ENCODE measurements at regions not wholly inside any gene's neighbourhood (a gene's known extent, or its start where the extent isn't known, plus 50 kb on each side); places are given as distances from the start of the nearest gene placed in this dataset.

DNA sequence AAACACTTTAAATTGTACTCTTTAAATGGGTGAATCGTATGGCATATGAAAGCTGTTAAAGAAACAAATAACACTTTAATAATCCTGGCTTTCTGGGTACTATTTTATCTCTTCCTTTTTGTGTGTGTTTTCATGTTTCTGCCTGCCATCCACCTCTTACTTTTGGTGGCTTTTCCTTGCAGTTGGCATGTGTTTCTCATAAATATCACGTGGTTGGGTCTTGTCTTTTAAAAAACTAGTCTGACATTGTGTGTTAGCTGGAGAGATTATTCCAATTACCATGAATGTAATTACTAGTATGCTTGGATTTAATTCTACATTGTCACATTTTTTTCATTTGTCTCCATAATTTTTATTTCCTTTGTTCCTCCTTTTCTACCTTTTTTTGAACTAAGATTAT lies 262.9 kb upstream of the B3GAT1 start:
- H3K4me1 ChIP-seq: no peaks in the 10 kb centered on the region
- ATAC-seq: no peak
- TF ChIP-seq CTCF (IDR thresholded peaks at IDR 0.05): no peak
- TF ChIP-seq POLR2AphosphoS5 (IDR thresholded peaks at IDR 0.05): no peak
- no peak for TF ChIP-seq POLR2A (IDR thresholded peaks at IDR 0.05)
- no peak for TF ChIP-seq EP300 (IDR thresholded peaks at IDR 0.05)
- H3K4me3 ChIP-seq: no peak overlapping the region
- no peak overlapping the region for H3K27ac ChIP-seq
- peaks cover 14% of the 10 kb centered on the region for H3K27me3 ChIP-seq
- WGBS, 2 donors (ENCODE audit: low coverage in 1 of 2): 50 to 58% methylated on average over 2 of the region's 2 CpGs
- H3K36me3 ChIP-seq: no peaks in the 10 kb centered on the region
- no peaks in the 10 kb centered on the region for H3K9me3 ChIP-seq

DNA sequence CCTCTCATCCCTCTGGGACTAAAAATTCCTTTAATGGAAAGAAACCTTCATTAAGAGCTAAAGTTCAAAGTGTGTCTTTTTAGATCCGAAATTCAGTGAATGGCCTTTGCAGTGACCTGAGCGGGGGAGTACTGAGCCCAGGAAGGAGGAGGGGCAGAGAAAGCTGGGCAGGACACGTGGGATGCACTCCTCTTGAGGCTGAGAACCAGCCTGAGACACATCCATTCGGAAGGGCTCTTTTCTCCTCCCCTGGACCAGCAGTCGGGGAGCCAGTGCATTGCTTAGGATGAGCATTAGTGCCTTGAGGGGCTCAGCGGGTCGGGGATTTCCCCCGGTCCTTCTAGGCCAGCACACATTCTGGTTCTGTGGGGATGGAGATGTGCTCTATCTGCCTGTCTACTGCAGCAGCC lies 258.9 kb upstream of the B3GAT1 start:
- Histone ChIP-seq H3K27ac (no peak overlapping the region), H3K4me1 (no peaks in the 10 kb centered on the region), H3K4me3 (no peak overlapping the region), H3K36me3 (no peaks in the 10 kb centered on the region), H3K9me3 (peaks cover 0 to 6% (median 0%) of the 10 kb centered on the region in 3 donors), H3K27me3 (peaks cover 39% of the 10 kb centered on the region)
- TF ChIP-seq POLR2A (IDR thresholded peaks at IDR 0.05) (no peak), EP300 (IDR thresholded peaks at IDR 0.05) (no peak), CTCF (IDR thresholded peaks at IDR 0.05) (no peak), POLR2AphosphoS5 (IDR thresholded peaks at IDR 0.05) (no peak)
- ATAC-seq: no peak
- WGBS, 2 donors (ENCODE audit: low coverage in 1 of 2): 54 to 59% methylated on average over 3 to 8 of the region's 8 CpGs

GRCh38 chr11:134670247-134670782 lies 258.3 kb upstream of the B3GAT1 start:
- peaks cover 39% of the 10 kb centered on the region for H3K27me3 ChIP-seq
- H3K27ac ChIP-seq: no peak overlapping the region
- H3K36me3 ChIP-seq: no peaks in the 10 kb centered on the region
- no peak for ATAC-seq
- peaks cover 0 to 6% (median 0%) of the 10 kb centered on the region in 3 donors for H3K9me3 ChIP-seq
- TF ChIP-seq POLR2A (IDR thresholded peaks at IDR 0.05) (no peak), CTCF (IDR thresholded peaks at IDR 0.05) (no peak), EP300 (IDR thresholded peaks at IDR 0.05) (no peak), POLR2AphosphoS5 (IDR thresholded peaks at IDR 0.05) (no peak)
- H3K4me1 ChIP-seq: no peaks in the 10 kb centered on the region
- no peak overlapping the region for H3K4me3 ChIP-seq
- WGBS, 2 donors (ENCODE audit: low coverage in 1 of 2): 45 to 68% methylated on average over 2 to 4 of the region's 6 CpGs

DNA sequence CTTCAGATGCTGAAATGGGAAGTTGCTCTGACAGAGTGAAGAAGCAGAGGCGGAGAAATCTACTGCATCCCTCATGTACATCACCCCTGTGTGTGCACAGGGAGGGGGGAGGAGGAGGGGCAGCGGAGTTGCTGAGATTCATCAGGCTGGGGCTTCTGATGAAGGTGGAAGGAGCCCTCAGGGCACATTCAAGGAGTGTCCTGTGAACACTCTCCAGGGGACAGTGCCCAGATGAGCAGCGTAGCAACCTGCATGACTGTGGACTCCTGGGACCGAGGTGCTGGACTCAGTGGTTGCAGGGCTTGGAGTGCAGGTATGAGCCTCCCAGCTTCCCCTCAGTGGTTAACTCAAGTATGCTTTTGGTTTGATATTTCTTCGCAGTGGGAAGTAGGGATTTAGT lies 257.8 kb upstream of the B3GAT1 start:
- Histone ChIP-seq H3K36me3 (no peaks in the 10 kb centered on the region), H3K9me3 (peaks cover 0 to 6% (median 0%) of the 10 kb centered on the region in 3 donors), H3K27ac (no peak overlapping the region), H3K27me3 (peaks cover 39% of the 10 kb centered on the region), H3K4me1 (no peaks in the 10 kb centered on the region), H3K4me3 (no peak overlapping the region)
- no peak for ATAC-seq
- TF ChIP-seq POLR2A (IDR thresholded peaks at IDR 0.05) (no peak), POLR2AphosphoS5 (IDR thresholded peaks at IDR 0.05) (no peak), EP300 (IDR thresholded peaks at IDR 0.05) (no peak), CTCF (IDR thresholded peaks at IDR 0.05) (no peak)
- 60% methylated on average over 1 of the region's 5 CpGs; no CpG with 5 or more reads in 1 of the 2 donors for WGBS, 2 donors (ENCODE audit: low coverage in 1 of 2)

- Histone ChIP-seq H3K36me3 (no peaks in the 10 kb centered on the region), H3K9me3 (peaks cover 0 to 6% (median 0%) of the 10 kb centered on the region in 3 donors), H3K27ac (no peak overlapping the region), H3K27me3 (peaks cover 39% of the 10 kb centered on the region), H3K4me1 (no peaks in the 10 kb centered on the region), H3K4me3 (no peak overlapping the region)
- WGBS, 2 donors (ENCODE audit: low coverage in 1 of 2): no CpG with 5 or more reads among the region's 3 CpGs
- no peak for ATAC-seq
- no peak for TF ChIP-seq CTCF (IDR thresholded peaks at IDR 0.05)
- TF ChIP-seq EP300 (IDR thresholded peaks at IDR 0.05): no peak
- TF ChIP-seq POLR2A (IDR thresholded peaks at IDR 0.05): no peak
- no peak for TF ChIP-seq POLR2AphosphoS5 (IDR thresholded peaks at IDR 0.05)
These were observed 256.8 kb upstream of the B3GAT1 start for GRCh38 chr11:134668796-134669195.
